AG04450 (cell line): ENCODE measurements at regions not wholly inside any gene's neighbourhood (a gene's known extent, or its start where the extent isn't known, plus 50 kb on each side); places are given as distances from the start of the nearest gene placed in this dataset.

Source experiments
- CTCF ChIA-PET: fragments of 300-600, 350-600 bp; formaldehyde crosslinking; extraction: SDS; loops from one replicate; lab custom pipeline; 2022; ENCODE audit warnings: antibody characterized with exemption, inconsistent platforms; lab: Charles Lee
- POLR2A ChIA-PET: fragments of 350-600 bp; formaldehyde crosslinking; extraction: SDS; loops from one replicate; lab custom pipeline; 2021; ENCODE audit warnings: antibody characterized with exemption, inconsistent platforms; lab: Yijun Ruan, JAX
- DNase-seq: peaks from one replicate; pipeline ENCODE4 v3.0.0-alpha.2; 2011; ENCODE audit warnings: low read depth, low spot score
- H3K27ac ChIP-seq: one replicate; pipeline ENCODE4 v1.5.1; 2012; ENCODE audit warnings: low read depth, low read length, control low read depth
- H3K27me3 ChIP-seq: one replicate; pipeline ENCODE4 v1.6.0; 2012; ENCODE audit warnings: low read length; ENCODE audit not compliant: control insufficient read depth, insufficient read depth
- H3K4me3 ChIP-seq: 2 replicates; pipeline ENCODE4 v1.5.1; 2011; ENCODE audit warnings: mild to moderate bottlenecking, low read depth, low read length, control low read depth
- H3K9me3 ChIP-seq: 2 replicates; pipeline ENCODE4 v1.5.1; 2012; ENCODE audit warnings: low read length; ENCODE audit not compliant: control insufficient read depth, insufficient read depth
- TF ChIP-seq, protein P1 (sequence below): IDR thresholded peaks from 2 replicates; pipeline ENCODE4 v1.5.1; 2011; ENCODE audit warnings: low read depth, low read length, control low read depth, inconsistent platforms

DNA sequence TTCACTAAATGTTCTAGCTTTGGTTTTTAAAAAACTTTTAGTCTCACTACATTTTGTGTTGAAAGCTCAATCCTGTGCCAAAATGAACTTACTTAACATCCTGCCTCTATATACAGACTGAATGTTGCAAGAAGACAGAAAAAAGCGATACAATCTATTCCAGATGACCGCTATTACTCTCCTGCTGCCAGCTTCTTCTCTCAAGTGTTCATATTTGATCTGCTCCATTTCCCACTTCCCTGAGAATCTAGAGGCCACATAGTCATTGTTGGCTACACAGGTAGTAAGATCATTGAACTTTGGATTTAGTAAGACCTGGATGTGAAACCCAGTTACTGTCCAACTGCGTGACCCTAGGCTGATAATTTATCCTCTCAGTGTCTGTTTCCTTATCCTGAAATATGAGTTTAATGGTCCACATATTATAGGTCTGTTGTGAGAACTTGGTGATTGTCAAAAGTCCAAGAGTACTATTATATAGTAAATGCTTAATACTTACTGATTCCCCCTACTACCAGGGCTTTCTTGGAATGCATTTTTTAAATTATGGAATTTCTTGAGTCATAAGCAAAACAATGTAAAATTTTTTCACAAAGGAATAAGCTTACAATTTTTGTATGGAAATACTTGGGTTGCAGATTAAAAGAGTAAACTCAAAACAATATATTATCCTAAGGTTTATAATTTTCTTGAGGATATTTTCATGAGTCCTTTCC lies 976.8 kb upstream of the ADGRL3 start:
- Histone ChIP-seq H3K27me3 (no peaks in the 10 kb centered on the region), H3K9me3 (no peaks in the 10 kb centered on the region), H3K4me3 (no peak overlapping the region), H3K27ac (no peak overlapping the region)
- no peak for DNase-seq
- ChIA-PET POLR2A (no interaction called here), CTCF (interaction anchor here (2.5 kb wide), 1 partner anchor 23 kb away, joined by 6 read pairs; no protein-coding TSS in a partner anchor)
- TF ChIP-seq, protein P1, sequence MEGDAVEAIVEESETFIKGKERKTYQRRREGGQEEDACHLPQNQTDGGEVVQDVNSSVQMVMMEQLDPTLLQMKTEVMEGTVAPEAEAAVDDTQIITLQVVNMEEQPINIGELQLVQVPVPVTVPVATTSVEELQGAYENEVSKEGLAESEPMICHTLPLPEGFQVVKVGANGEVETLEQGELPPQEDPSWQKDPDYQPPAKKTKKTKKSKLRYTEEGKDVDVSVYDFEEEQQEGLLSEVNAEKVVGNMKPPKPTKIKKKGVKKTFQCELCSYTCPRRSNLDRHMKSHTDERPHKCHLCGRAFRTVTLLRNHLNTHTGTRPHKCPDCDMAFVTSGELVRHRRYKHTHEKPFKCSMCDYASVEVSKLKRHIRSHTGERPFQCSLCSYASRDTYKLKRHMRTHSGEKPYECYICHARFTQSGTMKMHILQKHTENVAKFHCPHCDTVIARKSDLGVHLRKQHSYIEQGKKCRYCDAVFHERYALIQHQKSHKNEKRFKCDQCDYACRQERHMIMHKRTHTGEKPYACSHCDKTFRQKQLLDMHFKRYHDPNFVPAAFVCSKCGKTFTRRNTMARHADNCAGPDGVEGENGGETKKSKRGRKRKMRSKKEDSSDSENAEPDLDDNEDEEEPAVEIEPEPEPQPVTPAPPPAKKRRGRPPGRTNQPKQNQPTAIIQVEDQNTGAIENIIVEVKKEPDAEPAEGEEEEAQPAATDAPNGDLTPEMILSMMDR: no peak

DNA sequence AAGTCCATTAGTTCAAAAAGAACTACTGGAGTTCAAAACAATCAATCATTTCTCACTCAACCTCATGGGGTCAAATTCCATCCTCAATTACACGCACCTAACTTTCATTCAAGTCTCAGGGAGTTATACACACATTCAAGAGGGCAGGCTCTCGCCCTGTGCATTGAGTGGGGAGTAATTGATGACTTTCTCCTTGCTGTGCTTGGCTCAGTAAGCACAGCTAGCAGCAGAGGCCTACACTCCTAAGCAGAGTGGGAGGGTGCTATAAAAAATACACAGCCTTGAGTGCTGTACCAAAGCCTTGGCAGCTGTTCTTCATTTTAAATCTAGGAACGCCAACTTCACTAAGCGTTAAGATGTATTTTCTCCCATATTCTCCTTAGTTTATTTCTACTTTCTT lies 958.3 kb upstream of the ADGRL3 start:
- Histone ChIP-seq H3K27ac (no peak overlapping the region), H3K9me3 (no peaks in the 10 kb centered on the region), H3K4me3 (no peak overlapping the region), H3K27me3 (no peaks in the 10 kb centered on the region)
- POLR2A ChIA-PET: no interaction called here
- CTCF ChIA-PET: no interaction called here
- TF ChIP-seq, protein P1: no peak
- no peak for DNase-seq

DNA sequence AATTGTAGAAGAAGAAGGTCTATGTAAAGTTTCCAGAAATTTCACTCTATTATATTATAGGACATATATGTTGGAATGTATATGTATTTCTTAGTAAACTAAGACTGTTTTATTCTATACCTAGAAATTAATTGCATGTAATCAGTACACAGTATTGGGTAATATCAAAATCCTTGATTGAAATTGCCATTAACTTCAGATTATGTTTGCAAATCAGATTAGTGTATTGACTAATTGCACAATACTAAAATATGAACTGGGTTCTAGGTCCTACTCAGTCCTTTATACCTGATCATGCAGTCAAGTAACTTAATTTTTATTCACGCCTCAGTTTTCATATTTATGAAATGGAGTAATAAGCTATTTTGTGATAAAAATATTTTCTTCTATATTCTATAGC lies 950.3 kb upstream of the ADGRL3 start:
- DNase-seq: no peak
- H3K4me3 ChIP-seq: no peak overlapping the region
- ChIA-PET CTCF (no interaction called here), POLR2A (no interaction called here)
- H3K27ac ChIP-seq: no peak overlapping the region
- no peaks in the 10 kb centered on the region for H3K27me3 ChIP-seq
- TF ChIP-seq, protein P1: no peak
- no peaks in the 10 kb centered on the region for H3K9me3 ChIP-seq

DNA sequence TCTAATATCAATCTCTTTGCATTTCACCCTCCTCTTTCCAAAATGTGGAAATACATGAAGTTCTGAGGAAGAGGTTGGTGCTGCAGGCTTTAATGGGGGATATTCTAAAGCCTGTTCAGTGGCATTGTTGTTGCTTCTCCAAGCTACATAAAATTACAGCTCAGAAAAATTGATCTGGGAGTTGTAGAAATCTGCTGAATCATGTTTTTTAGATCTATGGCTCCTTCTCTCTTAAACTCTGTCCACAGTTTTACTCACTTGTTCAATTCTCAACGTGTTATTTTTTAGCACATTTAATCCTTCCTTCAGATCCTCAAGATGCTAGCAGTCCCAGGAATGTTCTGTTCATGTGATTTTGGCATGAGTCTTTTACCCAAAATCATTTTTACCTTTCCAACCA lies 949.5 kb upstream of the ADGRL3 start:
- DNase-seq: no peak
- ChIA-PET CTCF (no interaction called here), POLR2A (no interaction called here)
- Histone ChIP-seq H3K27ac (no peak overlapping the region), H3K4me3 (no peak overlapping the region), H3K27me3 (no peaks in the 10 kb centered on the region), H3K9me3 (no peaks in the 10 kb centered on the region)
- TF ChIP-seq, protein P1: no peak

DNA sequence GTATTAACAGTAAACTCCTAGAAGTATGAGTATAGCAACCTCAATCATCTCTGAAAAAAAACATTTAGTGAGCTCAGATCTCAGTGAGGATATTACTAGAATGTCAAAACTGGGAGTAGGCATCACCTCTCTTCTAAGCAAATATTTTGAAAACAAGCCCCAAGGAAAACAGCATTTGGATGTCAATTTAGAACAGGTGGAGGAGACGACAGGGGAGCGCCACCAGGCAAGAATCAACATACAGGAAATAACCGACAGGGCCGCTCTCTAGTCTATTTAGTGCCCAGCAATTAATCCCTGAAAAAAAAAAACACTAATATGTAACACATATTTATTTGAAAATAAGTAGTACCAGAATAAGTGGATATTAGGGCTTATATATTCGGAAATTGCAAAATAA lies 940.3 kb upstream of the ADGRL3 start:
- POLR2A ChIA-PET: no interaction called here
- CTCF ChIA-PET: no interaction called here
- no peaks in the 10 kb centered on the region for H3K9me3 ChIP-seq
- TF ChIP-seq, protein P1: no peak
- H3K27me3 ChIP-seq: no peaks in the 10 kb centered on the region
- no peak for DNase-seq
- no peak overlapping the region for H3K27ac ChIP-seq
- H3K4me3 ChIP-seq: no peak overlapping the region
